IMR-90 (cell line): ENCODE measurements at regions not wholly inside any gene's neighbourhood (a gene's known extent, or its start where the extent isn't known, plus 50 kb on each side); places are given as distances from the start of the nearest gene placed in this dataset.

Experiments
- CTCF ChIP-seq: conservative IDR thresholded peaks from 2 replicates; pipeline ENCODE4 v1.5.1; 2012; ENCODE audit warnings: mild to moderate bottlenecking, low read depth, low read length, improper control_type of control experiment
- MXI1 ChIP-seq: IDR thresholded peaks from 2 replicates; pipeline ENCODE4 v1.6.1; 2012; ENCODE audit warnings: low read depth, mild to moderate bottlenecking, low read length, moderate library complexity, borderline replicate concordance
- POLR2A ChIP-seq: IDR thresholded peaks from 2 replicates; pipeline ENCODE4 v1.6.1; 2012; ENCODE audit warnings: mild to moderate bottlenecking, low read depth, low read length
- SMC3 ChIP-seq: fragments of 150-350 bp; IDR thresholded peaks from 2 replicates; pipeline ENCODE4 v1.6.1; 2016; ENCODE audit warnings: low read depth, mild to moderate bottlenecking, antibody characterized with exemption, low read length, moderate library complexity

GRCh38 chr2:12083713-12084419 lies 337.4 kb downstream of the LPIN1 start:
- no peak for TF ChIP-seq CTCF
- TF ChIP-seq MXI1: no peak
- TF ChIP-seq POLR2A: no peak
- TF ChIP-seq SMC3: no peak
